Activated CD4-positive, alpha-beta T cell treated with anti-CD3 and anti-CD28 coated beads, Interleukin-2, amount 50 U/mL, for 1 hour (primary cell): ENCODE measurements at regions not wholly inside any gene's neighbourhood (a gene's known extent, or its start where the extent isn't known, plus 50 kb on each side); places are given as distances from the start of the nearest gene placed in this dataset.

Experiments used
- DNase-seq: peaks from one replicate; pipeline ENCODE4 v3.0.0-alpha.2; 2020

DNA sequence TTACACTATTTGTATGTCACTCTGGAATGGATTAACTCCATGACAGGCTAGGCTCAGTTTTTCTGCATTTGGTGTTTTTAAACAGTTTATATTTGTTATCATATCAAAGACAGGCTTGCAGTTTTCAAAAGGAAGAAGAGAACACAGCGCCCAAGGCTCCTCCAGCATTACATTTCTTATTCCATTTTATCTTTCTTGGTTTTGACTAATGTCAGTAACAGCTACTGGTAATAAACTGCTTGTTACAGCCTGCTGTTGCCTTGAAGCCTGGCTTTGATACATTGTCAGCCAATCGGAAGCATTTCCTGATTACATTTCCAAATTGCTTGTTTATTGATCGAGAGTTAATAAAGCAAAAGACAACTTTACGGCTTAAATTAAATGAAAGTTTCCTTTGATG is 166.0 kb upstream of the MDFIC start:
- DNase-seq, result no peak

GRCh38 chr7:114758661-114759227 is 163.2 kb upstream of the MDFIC start:
- DNase-seq, result no peak

- no peak for DNase-seq
Measured at GRCh38 chr7:114759347-114760062, 162.4 kb upstream of the MDFIC start.

DNA sequence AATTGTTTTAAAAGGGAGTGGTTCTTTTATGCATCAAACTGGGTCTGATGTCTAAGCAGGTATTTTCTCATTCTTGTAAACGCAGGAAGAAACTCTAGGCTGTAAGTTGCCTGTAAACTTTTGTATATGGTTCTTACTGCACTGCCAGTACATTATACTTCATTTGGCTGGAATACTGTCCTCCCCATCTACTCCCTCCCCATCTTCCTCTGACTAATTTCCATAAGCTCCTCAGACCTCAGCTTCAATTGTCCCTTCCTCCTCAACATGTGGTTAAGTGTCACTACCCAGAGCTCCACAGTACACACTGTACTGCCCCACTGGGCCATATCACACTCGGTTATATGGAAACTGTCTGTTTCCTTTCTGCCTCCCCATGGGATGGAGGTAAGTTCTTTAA is 161.4 kb upstream of the MDFIC start:
- DNase-seq, result no peak

DNA sequence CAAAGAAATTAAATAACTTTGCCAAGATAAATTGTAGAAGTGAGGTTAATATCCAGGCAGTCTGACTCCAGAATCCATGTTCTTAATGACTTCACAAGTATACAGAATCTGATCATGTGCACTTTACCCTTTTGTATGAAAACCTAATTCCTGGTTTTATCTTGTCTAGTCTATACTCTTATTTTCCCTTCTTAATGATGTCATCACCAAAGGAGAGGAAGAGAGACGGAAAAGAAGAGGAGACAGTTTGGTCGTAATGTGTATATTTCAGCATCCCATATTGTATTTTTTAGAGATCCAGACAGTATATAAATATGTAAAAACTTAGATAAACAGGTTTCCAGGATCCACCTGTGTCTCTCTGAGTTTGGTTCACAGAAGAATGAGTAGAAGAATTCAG is 159.9 kb upstream of the MDFIC start:
- no peak for DNase-seq

DNA sequence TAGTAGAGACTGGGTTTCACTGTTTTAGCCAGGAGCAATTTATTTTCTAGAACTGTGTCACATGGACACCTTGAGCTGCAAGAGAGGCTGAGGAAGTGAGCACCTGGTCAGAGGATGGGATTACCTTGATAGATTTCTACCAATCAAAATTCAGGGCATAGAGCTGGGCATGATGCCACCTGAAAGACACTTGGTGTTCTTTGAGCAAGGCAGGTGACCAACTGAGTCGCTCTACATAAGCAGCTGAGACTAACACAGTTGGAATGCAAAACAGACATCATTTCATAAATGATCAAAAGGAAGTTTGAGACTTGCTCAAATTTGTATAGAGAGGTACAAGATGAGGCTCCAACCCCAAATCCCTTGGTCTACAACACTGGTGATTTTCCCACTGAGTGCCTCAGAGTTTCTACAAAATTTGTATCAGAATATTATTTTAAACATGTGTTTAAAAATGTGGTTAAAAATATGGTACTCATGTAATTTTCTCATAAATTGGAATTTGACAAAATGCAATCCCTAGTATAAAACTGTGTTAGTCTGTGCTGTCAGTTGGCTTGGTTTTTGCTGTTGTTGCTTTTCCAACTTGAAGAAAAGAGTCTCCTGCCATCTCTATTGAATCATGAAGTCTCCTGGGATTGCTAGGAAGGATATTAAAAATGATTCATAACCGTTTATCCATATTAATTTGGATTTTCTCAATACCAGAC is 156.4 kb upstream of the MDFIC start:
- no peak for DNase-seq

- no peak for DNase-seq
Measured at GRCh38 chr7:114766041-114766356, 155.9 kb upstream of the MDFIC start.

GRCh38 chr7:114777288-114777687 is 144.6 kb upstream of the MDFIC start:
- DNase-seq, result no peak

GRCh38 chr7:114783508-114783907 is 138.4 kb upstream of the MDFIC start:
- no peak for DNase-seq

GRCh38 chr7:114784177-114784576 is 137.7 kb upstream of the MDFIC start:
- no peak for DNase-seq

GRCh38 chr7:114784746-114785145 is 137.1 kb upstream of the MDFIC start:
- DNase-seq, result no peak

DNA sequence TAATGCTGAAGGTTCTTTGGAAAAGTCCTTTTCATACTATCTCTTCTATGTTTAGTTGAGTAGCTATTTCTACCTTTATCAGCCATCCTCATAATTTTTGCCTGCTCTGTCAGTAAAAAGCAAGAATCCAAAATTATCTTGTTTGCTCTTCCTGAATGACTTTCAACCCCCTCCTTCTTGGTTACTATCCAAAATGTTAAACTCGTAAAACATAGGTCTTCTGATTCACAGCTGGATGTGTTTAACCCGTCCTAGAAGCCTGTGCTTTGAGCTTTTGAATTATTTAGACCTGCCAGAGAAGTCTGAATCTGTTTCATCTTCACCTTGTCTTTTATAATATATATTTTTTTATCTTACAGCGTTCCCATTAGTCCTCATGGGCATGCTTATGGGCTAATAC is 136.4 kb upstream of the MDFIC start:
- no peak for DNase-seq

- DNase-seq, result no peak
Measured at GRCh38 chr7:114786455-114786854, 135.4 kb upstream of the MDFIC start.

GRCh38 chr7:114787556-114787955 is 134.3 kb upstream of the MDFIC start:
- DNase-seq, result no peak

DNA sequence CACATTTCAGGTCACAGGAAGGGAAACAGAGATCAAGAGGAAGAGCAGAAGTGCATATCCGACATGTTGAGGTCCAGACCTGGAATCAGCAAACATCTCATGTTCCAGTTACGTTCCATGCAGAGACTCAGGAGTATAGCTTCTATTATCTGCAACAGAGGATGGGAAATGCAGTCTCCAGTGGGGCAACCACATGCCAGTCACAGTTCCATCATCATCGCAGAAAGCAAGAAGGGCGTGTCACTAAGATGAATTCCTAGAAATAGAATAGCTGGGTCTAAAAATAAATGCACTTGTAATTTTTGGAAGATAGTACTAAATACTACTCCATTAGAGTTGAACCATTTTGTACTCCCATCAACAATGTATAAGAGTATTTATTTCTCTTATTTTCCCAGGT is 133.2 kb upstream of the MDFIC start:
- no peak for DNase-seq

GRCh38 chr7:114789161-114789560 is 132.7 kb upstream of the MDFIC start:
- no peak for DNase-seq

DNA sequence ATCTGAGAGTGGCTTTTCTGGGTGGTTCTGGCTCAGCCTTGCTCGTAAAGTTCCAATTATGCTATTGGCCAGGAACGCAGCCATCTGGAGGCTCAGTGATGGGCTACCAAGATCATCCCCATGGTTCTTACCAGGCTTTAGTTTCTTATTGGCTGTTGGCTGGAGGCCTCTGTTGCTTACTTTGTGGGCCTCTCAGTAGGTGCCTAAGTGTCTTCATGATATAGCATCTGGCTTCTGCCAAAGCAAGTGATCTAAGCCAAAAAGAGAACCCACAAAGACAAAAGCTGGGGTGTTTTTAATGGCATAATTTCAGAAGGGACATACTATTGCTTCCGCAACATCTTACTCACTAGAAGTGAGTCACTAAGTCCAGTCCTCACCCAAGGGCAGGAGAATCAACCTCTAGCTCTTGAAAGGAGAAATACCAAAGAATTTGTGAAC is 132.0 kb upstream of the MDFIC start:
- no peak for DNase-seq

GRCh38 chr7:114790521-114790920 is 131.4 kb upstream of the MDFIC start:
- DNase-seq, result no peak

- no peak for DNase-seq
Measured at GRCh38 chr7:114791771-114792170, 130.1 kb upstream of the MDFIC start.

- no peak for DNase-seq
Measured at GRCh38 chr7:114793155-114793845, 128.6 kb upstream of the MDFIC start.

DNA sequence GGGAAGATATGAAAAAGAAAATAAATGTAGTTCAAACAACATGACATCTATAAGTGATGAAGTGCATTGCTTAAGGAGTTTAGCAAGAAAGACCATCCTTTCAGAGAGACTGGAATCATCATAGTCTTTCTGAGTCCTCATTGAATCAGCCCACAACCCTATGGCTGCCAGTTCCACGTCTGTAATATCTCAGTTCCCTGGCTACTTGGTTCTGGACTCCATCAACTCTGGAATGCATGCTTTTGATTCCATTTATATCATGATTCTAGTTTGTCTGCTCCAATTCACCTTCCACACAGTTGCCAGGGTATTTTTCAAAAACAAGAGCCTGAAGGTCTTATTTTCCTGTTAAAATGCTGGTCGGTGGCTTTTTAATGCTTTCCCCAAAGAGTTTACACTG is 126.4 kb upstream of the MDFIC start:
- DNase-seq, result no peak

- DNase-seq, result no peak
Measured at GRCh38 chr7:114799628-114800028, 122.3 kb upstream of the MDFIC start.

DNA sequence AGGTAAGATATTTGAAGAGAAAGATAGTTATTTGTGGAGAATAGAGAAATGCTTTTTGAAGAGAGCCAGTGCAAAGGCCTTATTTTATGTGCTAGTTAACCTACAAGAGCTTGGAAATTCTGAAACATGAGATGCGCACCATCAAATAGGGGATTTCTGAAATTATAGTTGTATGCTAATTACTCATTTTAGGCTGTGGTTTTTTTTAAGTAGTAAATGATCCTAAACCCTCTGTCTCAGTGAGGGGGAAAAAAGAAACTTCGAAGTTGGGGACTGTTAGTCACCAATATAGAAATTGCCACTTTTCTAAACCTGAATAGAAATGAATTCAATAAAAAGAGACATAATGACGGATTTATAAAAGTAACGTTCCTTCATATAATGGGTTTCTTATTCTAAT is 119.3 kb upstream of the MDFIC start:
- no peak for DNase-seq

DNA sequence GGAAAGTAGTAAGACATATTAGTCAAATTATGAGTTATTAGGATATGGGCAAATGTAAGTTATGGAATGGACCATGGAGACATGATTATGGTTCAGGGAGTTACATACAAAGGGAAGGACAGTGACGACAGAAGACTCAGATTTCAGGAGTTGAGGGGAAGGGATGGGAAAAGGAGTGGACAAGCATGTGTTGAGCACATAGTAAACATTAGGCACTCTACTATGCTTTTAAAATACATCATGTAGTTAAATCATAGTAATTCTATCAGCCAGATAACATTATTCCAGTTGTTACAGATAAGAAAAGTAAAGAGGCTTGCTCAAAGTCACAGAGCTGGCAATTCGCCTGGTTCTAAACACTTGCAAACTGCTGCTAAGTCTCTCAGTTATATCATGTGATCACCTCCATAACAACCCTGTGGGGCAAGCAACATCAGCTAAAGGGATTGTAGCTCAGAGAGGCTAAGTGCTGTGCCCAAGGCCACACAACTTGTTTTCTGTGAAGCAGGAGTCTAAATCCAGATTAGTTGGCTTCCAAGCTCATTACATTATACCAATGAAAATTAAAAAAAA is 115.2 kb upstream of the MDFIC start:
- no peak for DNase-seq
